ENCODE measurements at regions not wholly inside any gene's neighbourhood (a gene's known extent, or its start where the extent isn't known, plus 50 kb on each side); places are given as distances from the start of the nearest gene placed in this dataset.

DNA sequence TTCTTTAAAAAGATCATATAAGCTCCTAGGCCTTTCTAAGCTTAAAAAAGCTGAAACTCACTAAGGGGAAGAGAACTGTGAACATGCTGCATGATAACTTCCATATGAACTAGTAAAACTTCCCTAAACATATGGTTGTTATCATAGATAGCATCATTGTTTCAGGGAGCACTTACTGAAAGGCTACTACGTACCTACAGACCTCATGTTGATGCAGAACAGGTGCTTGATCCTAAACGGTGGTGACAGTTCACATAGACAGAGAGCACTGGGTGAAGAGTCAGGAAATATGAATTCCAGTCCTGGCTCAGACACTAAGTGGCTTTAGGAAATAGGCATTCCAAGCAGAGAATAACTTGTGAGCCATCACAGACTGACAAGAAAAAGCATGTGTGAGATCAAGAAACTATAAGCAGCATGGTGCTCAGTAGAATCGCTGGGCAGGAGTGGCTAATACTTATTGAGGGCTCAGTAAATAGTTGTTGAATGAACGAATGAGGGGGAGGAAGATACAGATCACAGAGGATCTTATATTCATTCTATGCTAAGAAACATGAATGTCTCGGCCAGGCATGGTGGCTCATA, 78.4 kb upstream of the NUDT4 start:
- Histone ChIP-seq H3K9me3 (ENCODE audit: insufficient read depth, low read length) (no peaks in the 10 kb centered on the region), H2AFZ (ENCODE audit: low read depth, low read length, severe bottlenecking) (no peak overlapping the region)

DNA sequence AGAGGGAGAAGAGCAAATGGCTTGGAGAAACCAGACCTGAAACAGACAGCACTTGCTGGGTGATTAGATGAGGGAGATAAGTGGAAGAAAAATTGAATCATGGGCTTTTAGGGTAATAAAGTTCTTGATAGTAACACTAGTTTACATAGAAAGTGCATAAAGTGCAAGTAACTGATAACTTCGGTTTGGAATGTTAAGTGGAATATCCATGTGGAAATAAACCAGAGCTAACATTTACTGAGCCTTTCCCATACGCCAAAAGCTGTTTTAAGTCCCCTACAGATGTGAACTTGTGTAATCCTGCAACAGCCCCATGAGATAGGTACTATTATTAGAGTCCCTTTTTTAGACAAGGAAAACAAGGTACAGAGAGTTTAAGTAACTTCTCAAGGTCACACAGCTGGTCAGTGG, 77.1 kb upstream of the NUDT4 start:
- H3K9me2 ChIP-seq (replicated peaks; ENCODE audit: insufficient read depth, low read length): no peaks in the 10 kb centered on the region
- H2AFZ ChIP-seq (ENCODE audit: low read depth, low read length, severe bottlenecking): no peak overlapping the region
- no peaks in the 10 kb centered on the region for H3K79me2 ChIP-seq (ENCODE audit: insufficient read depth, low read length)
- no peaks in the 10 kb centered on the region for H3K36me3 ChIP-seq (ENCODE audit: low read length)
- no peaks in the 10 kb centered on the region for H3F3A ChIP-seq (ENCODE audit: insufficient read depth)
- no peak overlapping the region for H3K4me2 ChIP-seq (ENCODE audit: low read depth, low read length, poor library complexity, severe bottlenecking)
- H4K20me1 ChIP-seq (ENCODE audit: low read depth, low read length): no peaks in the 10 kb centered on the region
- H3K9ac ChIP-seq (ENCODE audit: low read length): no peak overlapping the region
- no peak overlapping the region for H3K27ac ChIP-seq (ENCODE audit: low read depth, low read length)
- no peak for TF ChIP-seq EZH2phosphoT487 (conservative IDR thresholded peaks at IDR 0.05; ENCODE audit: low read length)
- TF ChIP-seq, protein P1, sequence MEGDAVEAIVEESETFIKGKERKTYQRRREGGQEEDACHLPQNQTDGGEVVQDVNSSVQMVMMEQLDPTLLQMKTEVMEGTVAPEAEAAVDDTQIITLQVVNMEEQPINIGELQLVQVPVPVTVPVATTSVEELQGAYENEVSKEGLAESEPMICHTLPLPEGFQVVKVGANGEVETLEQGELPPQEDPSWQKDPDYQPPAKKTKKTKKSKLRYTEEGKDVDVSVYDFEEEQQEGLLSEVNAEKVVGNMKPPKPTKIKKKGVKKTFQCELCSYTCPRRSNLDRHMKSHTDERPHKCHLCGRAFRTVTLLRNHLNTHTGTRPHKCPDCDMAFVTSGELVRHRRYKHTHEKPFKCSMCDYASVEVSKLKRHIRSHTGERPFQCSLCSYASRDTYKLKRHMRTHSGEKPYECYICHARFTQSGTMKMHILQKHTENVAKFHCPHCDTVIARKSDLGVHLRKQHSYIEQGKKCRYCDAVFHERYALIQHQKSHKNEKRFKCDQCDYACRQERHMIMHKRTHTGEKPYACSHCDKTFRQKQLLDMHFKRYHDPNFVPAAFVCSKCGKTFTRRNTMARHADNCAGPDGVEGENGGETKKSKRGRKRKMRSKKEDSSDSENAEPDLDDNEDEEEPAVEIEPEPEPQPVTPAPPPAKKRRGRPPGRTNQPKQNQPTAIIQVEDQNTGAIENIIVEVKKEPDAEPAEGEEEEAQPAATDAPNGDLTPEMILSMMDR (IDR thresholded peaks at IDR 0.05; ENCODE audit: insufficient read depth, low read length, poor library complexity, severe bottlenecking): no peak
- no peak overlapping the region for H3K4me3 ChIP-seq (ENCODE audit: insufficient read depth, low read length, poor library complexity, severe bottlenecking)
- H3K9me3 ChIP-seq (ENCODE audit: insufficient read depth, low read length): no peaks in the 10 kb centered on the region
- no peaks in the 10 kb centered on the region for H3K27me3 ChIP-seq (ENCODE audit: low read length)

More for the DNA sequence above, 78.4 kb upstream of the NUDT4 start:
- no peaks in the 10 kb centered on the region for H3F3A ChIP-seq (ENCODE audit: insufficient read depth)
- TF ChIP-seq, protein P1 (IDR thresholded peaks at IDR 0.05; ENCODE audit: insufficient read depth, low read length, poor library complexity, severe bottlenecking): no peak
- no peak for TF ChIP-seq EZH2phosphoT487 (conservative IDR thresholded peaks at IDR 0.05; ENCODE audit: low read length)
- H3K36me3 ChIP-seq (ENCODE audit: low read length): no peaks in the 10 kb centered on the region
- H3K9ac ChIP-seq (ENCODE audit: low read length): no peak overlapping the region
- H3K9me2 ChIP-seq (replicated peaks; ENCODE audit: insufficient read depth, low read length): no peaks in the 10 kb centered on the region
- no peak overlapping the region for H3K4me3 ChIP-seq (ENCODE audit: insufficient read depth, low read length, poor library complexity, severe bottlenecking)
- H4K20me1 ChIP-seq (ENCODE audit: low read depth, low read length): no peaks in the 10 kb centered on the region
- no peak overlapping the region for H3K27ac ChIP-seq (ENCODE audit: low read depth, low read length)
- no peaks in the 10 kb centered on the region for H3K79me2 ChIP-seq (ENCODE audit: insufficient read depth, low read length)
- no peaks in the 10 kb centered on the region for H3K27me3 ChIP-seq (ENCODE audit: low read length)
- no peak overlapping the region for H3K4me2 ChIP-seq (ENCODE audit: low read depth, low read length, poor library complexity, severe bottlenecking)

DNA sequence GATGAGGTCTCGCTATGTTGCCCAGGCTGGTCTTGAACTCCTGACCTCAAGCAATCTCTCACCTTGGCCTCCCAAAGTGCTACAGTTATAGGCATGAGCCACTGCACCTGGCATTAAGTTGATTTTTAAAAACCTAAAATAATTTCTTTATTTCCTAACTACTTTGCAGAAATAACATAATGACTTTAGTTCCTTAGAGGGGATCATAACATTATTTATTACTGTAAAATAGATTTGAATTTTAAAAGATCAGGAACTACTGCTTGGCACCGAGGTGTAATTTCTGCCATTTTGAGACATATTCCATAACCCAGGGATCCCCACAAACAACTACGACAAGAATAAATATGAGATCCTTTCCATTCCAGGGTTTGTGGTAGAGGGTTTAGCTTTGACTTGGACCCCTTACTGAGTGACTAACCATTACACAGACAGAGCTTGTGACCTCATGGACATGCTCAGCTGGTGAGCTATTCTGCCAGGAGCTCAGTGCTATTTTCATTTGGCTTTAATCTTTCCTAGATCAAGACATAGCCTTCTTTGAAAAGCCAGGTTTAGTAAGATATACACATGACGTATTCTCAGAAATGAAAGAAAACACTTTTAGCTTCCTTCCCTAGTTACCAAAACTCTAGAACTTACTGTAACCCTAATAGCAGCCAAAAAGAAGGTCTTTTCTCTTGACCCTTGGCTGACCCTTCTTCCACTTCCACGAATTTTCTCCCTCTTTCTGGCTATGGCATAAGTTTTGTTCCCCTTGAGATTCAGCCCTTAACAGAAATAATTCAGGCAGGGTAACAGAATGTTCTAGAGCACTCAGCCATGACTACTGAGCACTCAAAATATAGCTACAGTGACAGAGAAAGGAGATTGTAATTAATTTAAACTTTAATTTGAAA, 75.1 kb upstream of the NUDT4 start:
- Histone ChIP-seq H3K9ac (ENCODE audit: low read length) (no peak overlapping the region), H3K27me3 (ENCODE audit: low read length) (no peaks in the 10 kb centered on the region), H3K9me2 (replicated peaks; ENCODE audit: insufficient read depth, low read length) (no peaks in the 10 kb centered on the region), H3K4me2 (ENCODE audit: low read depth, low read length, poor library complexity, severe bottlenecking) (no peak overlapping the region), H3K36me3 (ENCODE audit: low read length) (no peaks in the 10 kb centered on the region), H3K9me3 (ENCODE audit: insufficient read depth, low read length) (no peaks in the 10 kb centered on the region), H2AFZ (ENCODE audit: low read depth, low read length, severe bottlenecking) (no peak overlapping the region), H3F3A (ENCODE audit: insufficient read depth) (no peaks in the 10 kb centered on the region), H3K4me3 (ENCODE audit: insufficient read depth, low read length, poor library complexity, severe bottlenecking) (no peak overlapping the region), H3K79me2 (ENCODE audit: insufficient read depth, low read length) (no peaks in the 10 kb centered on the region), H3K27ac (ENCODE audit: low read depth, low read length) (no peak overlapping the region), H4K20me1 (ENCODE audit: low read depth, low read length) (no peaks in the 10 kb centered on the region)
- TF ChIP-seq, protein P1 (IDR thresholded peaks at IDR 0.05; ENCODE audit: insufficient read depth, low read length, poor library complexity, severe bottlenecking): no peak
- TF ChIP-seq EZH2phosphoT487 (conservative IDR thresholded peaks at IDR 0.05; ENCODE audit: low read length): no peak

Data from SU-DHL-6 (cell line).